Stimulated activated naive CD8-positive, alpha-beta T cell treated with anti-CD3 and anti-CD28 coated beads, Interleukin-15, Interleukin-2, amounts not matched to agents 100 ng/mL and 50 ng/mL, for 24 hours (primary cell): ENCODE measurements at regions not wholly inside any gene's neighbourhood (a gene's known extent, or its start where the extent isn't known, plus 50 kb on each side); places are given as distances from the start of the nearest gene placed in this dataset.

Source experiments
- H3K27ac Mint-ChIP-seq: one replicate; pipeline ENCODE4 v1.8.0; 2021; ENCODE audit warnings: mild to moderate bottlenecking, mixed read lengths
- H3K27me3 Mint-ChIP-seq: one replicate; pipeline ENCODE4 v1.8.0; 2021; ENCODE audit warnings: mixed read lengths
- H3K36me3 Mint-ChIP-seq: one replicate; pipeline ENCODE4 v1.8.0; 2021; ENCODE audit warnings: low read depth, mixed read lengths
- H3K4me1 Mint-ChIP-seq: one replicate; pipeline ENCODE4 v1.8.0; 2021; ENCODE audit warnings: low read depth, mixed read lengths
- H3K4me3 Mint-ChIP-seq: one replicate; pipeline ENCODE4 v1.8.0; 2021; ENCODE audit warnings: mild to moderate bottlenecking, mixed read lengths
- H3K9me3 Mint-ChIP-seq: one replicate; pipeline ENCODE4 v1.8.0; 2021; ENCODE audit warnings: mixed read lengths

DNA sequence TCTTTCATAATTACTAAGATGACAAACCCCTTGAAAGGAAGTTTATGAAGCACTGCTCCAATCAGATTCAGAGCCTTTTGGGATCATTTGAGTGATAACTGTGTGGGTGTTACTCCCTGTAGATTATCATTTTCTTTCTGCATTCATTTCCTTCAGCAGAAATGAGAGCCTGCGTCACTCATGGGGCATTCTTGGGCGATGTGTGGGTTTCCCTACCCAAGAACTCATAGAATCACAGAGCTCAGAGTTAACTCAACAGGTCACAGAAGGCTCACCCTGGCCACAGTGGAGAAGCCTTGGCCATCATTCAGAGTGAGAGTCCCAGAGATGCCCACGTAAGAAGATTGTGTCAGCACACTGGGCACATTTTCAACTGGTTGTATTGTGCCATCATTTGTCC, 401.9 kb downstream of the TLE4 start:
- no peak overlapping the region for H3K4me3 Mint-ChIP-seq
- no peaks in the 10 kb centered on the region for H3K4me1 Mint-ChIP-seq
- no peaks in the 10 kb centered on the region for H3K9me3 Mint-ChIP-seq
- H3K27me3 Mint-ChIP-seq, result peaks cover 9% of the 10 kb centered on the region
- H3K27ac Mint-ChIP-seq, result no peak overlapping the region
- no peaks in the 10 kb centered on the region for H3K36me3 Mint-ChIP-seq

DNA sequence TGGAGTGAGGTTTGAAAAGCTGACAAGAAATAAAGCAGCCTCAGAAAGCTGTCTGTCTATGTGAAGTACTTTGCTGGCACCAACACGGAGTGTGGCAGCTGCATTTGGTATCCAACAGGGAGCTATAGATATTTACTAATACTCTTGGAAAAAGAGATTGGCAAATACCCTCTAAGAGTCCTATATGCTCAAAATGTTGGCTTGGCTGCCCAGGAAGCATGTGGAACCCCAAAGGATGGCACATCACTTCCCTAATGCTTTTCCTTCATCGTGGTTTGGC, 398.3 kb downstream of the TLE4 start:
- Mint-ChIP-seq H3K4me1 (no peaks in the 10 kb centered on the region), H3K27me3 (peaks cover 11% of the 10 kb centered on the region), H3K4me3 (no peak overlapping the region), H3K9me3 (no peaks in the 10 kb centered on the region), H3K27ac (no peak overlapping the region), H3K36me3 (no peaks in the 10 kb centered on the region)

GRCh38 chr9:79969393-79970145, 397.8 kb downstream of the TLE4 start:
- H3K36me3 Mint-ChIP-seq, result no peaks in the 10 kb centered on the region
- H3K27ac Mint-ChIP-seq, result no peak overlapping the region
- H3K4me3 Mint-ChIP-seq, result no peak overlapping the region
- no peaks in the 10 kb centered on the region for H3K4me1 Mint-ChIP-seq
- peaks cover 11% of the 10 kb centered on the region for H3K27me3 Mint-ChIP-seq
- H3K9me3 Mint-ChIP-seq, result no peaks in the 10 kb centered on the region

GRCh38 chr9:79968533-79968932, 396.8 kb downstream of the TLE4 start:
- H3K27ac Mint-ChIP-seq, result no peak overlapping the region
- H3K4me3 Mint-ChIP-seq, result no peak overlapping the region
- H3K9me3 Mint-ChIP-seq, result no peaks in the 10 kb centered on the region
- peaks cover 11% of the 10 kb centered on the region for H3K27me3 Mint-ChIP-seq
- no peaks in the 10 kb centered on the region for H3K4me1 Mint-ChIP-seq
- H3K36me3 Mint-ChIP-seq, result no peaks in the 10 kb centered on the region

- H3K36me3 Mint-ChIP-seq, result no peaks in the 10 kb centered on the region
- no peak overlapping the region for H3K4me3 Mint-ChIP-seq
- H3K4me1 Mint-ChIP-seq, result no peaks in the 10 kb centered on the region
- H3K27me3 Mint-ChIP-seq, result peaks cover 8% of the 10 kb centered on the region
- H3K27ac Mint-ChIP-seq, result no peak overlapping the region
- H3K9me3 Mint-ChIP-seq, result no peaks in the 10 kb centered on the region
Measured at GRCh38 chr9:79962836-79963235, 391.1 kb downstream of the TLE4 start.

DNA sequence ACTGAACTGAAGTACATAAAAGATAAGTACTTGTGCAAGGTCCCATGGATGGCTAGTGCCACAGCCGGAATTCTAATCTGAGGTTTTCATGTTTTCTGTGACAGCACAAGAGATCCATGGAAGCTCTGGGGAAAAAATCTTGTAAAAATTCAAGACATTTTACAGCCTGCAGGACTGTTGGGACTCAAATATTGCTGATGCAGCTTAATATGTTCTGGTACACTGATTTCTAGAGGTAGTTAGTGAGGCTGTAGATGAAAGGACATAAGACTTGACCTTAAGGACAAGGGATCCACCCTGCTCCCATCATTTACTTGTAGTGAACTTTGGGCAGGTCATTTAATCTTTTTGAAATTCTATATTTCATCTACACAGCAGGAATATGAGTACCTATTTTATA, 390.4 kb downstream of the TLE4 start:
- peaks cover 7% of the 10 kb centered on the region for H3K27me3 Mint-ChIP-seq
- no peaks in the 10 kb centered on the region for H3K4me1 Mint-ChIP-seq
- no peaks in the 10 kb centered on the region for H3K9me3 Mint-ChIP-seq
- no peaks in the 10 kb centered on the region for H3K36me3 Mint-ChIP-seq
- no peak overlapping the region for H3K4me3 Mint-ChIP-seq
- H3K27ac Mint-ChIP-seq, result no peak overlapping the region

- H3K4me1 Mint-ChIP-seq, result no peaks in the 10 kb centered on the region
- no peak overlapping the region for H3K27ac Mint-ChIP-seq
- no peaks in the 10 kb centered on the region for H3K36me3 Mint-ChIP-seq
- peaks cover 9% of the 10 kb centered on the region for H3K9me3 Mint-ChIP-seq
- H3K4me3 Mint-ChIP-seq, result no peak overlapping the region
- H3K27me3 Mint-ChIP-seq, result no peaks in the 10 kb centered on the region
Measured at GRCh38 chr9:79955300-79955699, 383.5 kb downstream of the TLE4 start.

DNA sequence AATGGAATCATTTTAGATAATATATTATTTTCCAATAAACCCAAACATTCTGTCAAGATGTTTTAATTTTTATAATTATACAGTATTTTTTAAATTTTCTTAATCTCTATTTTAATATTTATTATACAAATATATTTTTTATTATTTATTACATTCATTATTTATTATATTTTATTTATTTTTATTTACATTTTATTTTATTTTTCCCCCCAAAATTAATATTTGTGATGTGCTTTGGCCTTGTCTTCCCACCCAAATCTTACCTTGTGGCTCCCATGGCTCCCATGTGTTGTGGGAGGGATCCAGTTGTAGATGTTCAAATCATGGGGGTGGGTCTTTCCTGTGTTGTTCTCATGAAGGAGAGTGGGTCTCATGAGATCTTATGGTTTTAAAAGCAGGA, 382.1 kb downstream of the TLE4 start:
- Mint-ChIP-seq H3K27me3 (no peaks in the 10 kb centered on the region), H3K9me3 (peaks cover 9% of the 10 kb centered on the region), H3K27ac (no peak overlapping the region), H3K4me3 (no peak overlapping the region), H3K4me1 (no peaks in the 10 kb centered on the region), H3K36me3 (no peaks in the 10 kb centered on the region)

DNA sequence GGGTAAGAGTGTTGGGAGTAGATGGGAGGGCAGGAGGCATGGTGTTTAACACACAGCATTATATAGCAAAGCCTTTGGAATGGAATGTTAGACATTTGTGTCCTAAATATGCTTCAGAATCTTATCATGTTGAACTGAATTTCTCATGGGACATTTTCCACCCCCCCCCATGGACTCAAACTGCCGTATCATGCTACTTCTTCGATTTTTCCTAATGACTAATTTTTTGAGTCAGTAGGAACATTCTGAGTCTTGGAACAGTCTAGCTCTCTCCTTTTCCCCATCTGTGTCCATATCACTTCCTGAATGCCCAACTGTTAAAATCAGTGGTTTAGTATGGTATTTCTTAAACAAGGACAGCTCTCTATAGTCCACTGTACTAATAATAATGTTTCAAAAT, 380.6 kb downstream of the TLE4 start:
- Mint-ChIP-seq H3K4me3 (no peak overlapping the region), H3K27me3 (no peaks in the 10 kb centered on the region), H3K36me3 (no peaks in the 10 kb centered on the region), H3K4me1 (no peaks in the 10 kb centered on the region), H3K27ac (no peak overlapping the region), H3K9me3 (peaks cover 9% of the 10 kb centered on the region)

GRCh38 chr9:79946712-79947111, 374.9 kb downstream of the TLE4 start:
- Mint-ChIP-seq H3K4me1 (no peaks in the 10 kb centered on the region), H3K27me3 (no peaks in the 10 kb centered on the region)

DNA sequence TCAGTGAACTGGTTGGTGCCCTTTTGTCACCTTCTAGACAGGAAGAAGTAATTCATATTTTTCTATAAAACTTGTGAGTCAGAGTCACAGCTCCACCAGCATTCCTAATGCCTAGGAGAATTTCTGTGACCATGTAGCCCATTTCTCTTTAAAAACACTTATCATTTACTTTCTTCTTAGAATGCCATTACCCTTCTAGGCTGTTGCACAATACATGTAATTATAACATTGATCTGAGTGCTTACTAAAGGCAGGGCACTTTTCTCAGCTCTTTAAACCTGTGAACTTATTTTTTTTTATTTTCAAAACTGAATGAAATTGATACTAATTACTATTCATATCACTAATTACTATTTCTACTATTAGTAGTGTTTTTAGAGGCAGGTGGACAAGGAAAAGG, 373.7 kb downstream of the TLE4 start:
- Mint-ChIP-seq H3K9me3 (no peaks in the 10 kb centered on the region), H3K27ac (no peak overlapping the region), H3K4me3 (no peak overlapping the region), H3K4me1 (no peaks in the 10 kb centered on the region), H3K36me3 (no peaks in the 10 kb centered on the region), H3K27me3 (no peaks in the 10 kb centered on the region)

More at GRCh38 chr9:79946712-79947111, 374.9 kb downstream of the TLE4 start:
- H3K36me3 Mint-ChIP-seq, result no peaks in the 10 kb centered on the region
- no peak overlapping the region for H3K4me3 Mint-ChIP-seq
- H3K27ac Mint-ChIP-seq, result no peak overlapping the region
- no peaks in the 10 kb centered on the region for H3K9me3 Mint-ChIP-seq

DNA sequence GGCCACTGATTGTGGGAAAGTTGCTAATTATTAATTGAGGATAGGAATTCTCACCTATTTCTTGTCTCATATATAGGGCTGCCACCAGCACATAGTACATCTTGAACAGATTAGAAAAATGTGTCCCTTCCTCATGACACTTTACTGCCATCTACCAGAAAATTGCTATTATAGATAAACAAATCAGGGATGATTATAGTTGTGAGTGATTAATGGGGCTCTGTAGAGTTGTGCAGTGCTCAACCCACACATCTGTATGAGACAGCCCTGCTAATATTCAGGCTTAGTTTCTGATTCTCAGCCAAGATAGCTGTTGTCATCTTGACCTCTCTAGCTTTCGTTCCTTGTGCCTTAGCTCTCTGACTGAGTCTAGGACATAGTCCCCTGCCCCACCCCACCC, 373.3 kb downstream of the TLE4 start:
- Mint-ChIP-seq H3K27ac (no peak overlapping the region), H3K4me3 (no peak overlapping the region), H3K36me3 (no peaks in the 10 kb centered on the region), H3K4me1 (no peaks in the 10 kb centered on the region), H3K27me3 (no peaks in the 10 kb centered on the region), H3K9me3 (no peaks in the 10 kb centered on the region)

- no peaks in the 10 kb centered on the region for H3K4me1 Mint-ChIP-seq
- H3K9me3 Mint-ChIP-seq, result peaks cover 4% of the 10 kb centered on the region
- no peak overlapping the region for H3K4me3 Mint-ChIP-seq
- H3K27ac Mint-ChIP-seq, result no peak overlapping the region
- no peaks in the 10 kb centered on the region for H3K27me3 Mint-ChIP-seq
- H3K36me3 Mint-ChIP-seq, result no peaks in the 10 kb centered on the region
Measured at GRCh38 chr9:79940919-79941318, 369.2 kb downstream of the TLE4 start.

- H3K27me3 Mint-ChIP-seq, result no peaks in the 10 kb centered on the region
- peaks cover 4% of the 10 kb centered on the region for H3K9me3 Mint-ChIP-seq
- no peak overlapping the region for H3K4me3 Mint-ChIP-seq
- no peaks in the 10 kb centered on the region for H3K4me1 Mint-ChIP-seq
- no peak overlapping the region for H3K27ac Mint-ChIP-seq
- no peaks in the 10 kb centered on the region for H3K36me3 Mint-ChIP-seq
Measured at GRCh38 chr9:79939819-79940218, 368.1 kb downstream of the TLE4 start.

GRCh38 chr9:79936336-79936735, 364.6 kb downstream of the TLE4 start:
- H3K27ac Mint-ChIP-seq, result no peak overlapping the region
- H3K36me3 Mint-ChIP-seq, result no peaks in the 10 kb centered on the region
- H3K4me1 Mint-ChIP-seq, result no peaks in the 10 kb centered on the region
- H3K4me3 Mint-ChIP-seq, result no peak overlapping the region
- no peaks in the 10 kb centered on the region for H3K27me3 Mint-ChIP-seq
- H3K9me3 Mint-ChIP-seq, result peaks cover 4% of the 10 kb centered on the region

GRCh38 chr9:79929285-79929684, 357.5 kb downstream of the TLE4 start:
- H3K4me3 Mint-ChIP-seq, result no peak overlapping the region
- H3K9me3 Mint-ChIP-seq, result no peaks in the 10 kb centered on the region
- no peaks in the 10 kb centered on the region for H3K36me3 Mint-ChIP-seq
- no peak overlapping the region for H3K27ac Mint-ChIP-seq
- H3K27me3 Mint-ChIP-seq, result no peaks in the 10 kb centered on the region
- no peaks in the 10 kb centered on the region for H3K4me1 Mint-ChIP-seq
